H9 (cell line): ENCODE measurements at regions not wholly inside any gene's neighbourhood (a gene's known extent, or its start where the extent isn't known, plus 50 kb on each side); places are given as distances from the start of the nearest gene placed in this dataset.
"Not testable (repeated sequence)": the region's sequence is repeated elsewhere in the genome, so short reads cannot be mapped to it uniquely, and the experiment has no call there.

Source experiments
- DNase-seq: peaks from one replicate; pipeline ENCODE4 v3.0.0-alpha.2; 2017
- H2AFZ ChIP-seq: one replicate; pipeline ENCODE4 v1.6.1; 2013; ENCODE audit warnings: mild to moderate bottlenecking, low read length, control low read depth, moderate library complexity
- H2AK5ac ChIP-seq: 2 replicates; pipeline ENCODE4 v1.6.1; 2013; ENCODE audit warnings: low read length, control low read depth, mixed read lengths; ENCODE audit not compliant: insufficient read length
- H2BK120ac ChIP-seq: one replicate; pipeline ENCODE4 v1.6.1; 2013; ENCODE audit warnings: low read depth, mild to moderate bottlenecking, low read length, control low read depth, inconsistent platforms; ENCODE audit not compliant: poor library complexity, severe bottlenecking
- H2BK12ac ChIP-seq: 2 replicates; pipeline ENCODE4 v1.6.1; 2013; ENCODE audit warnings: low read length, control low read depth, mixed read lengths, low read depth; ENCODE audit not compliant: insufficient read length
- H2BK15ac ChIP-seq: 2 replicates; pipeline ENCODE4 v1.6.1; 2013; ENCODE audit warnings: low read depth, low read length, control low read depth
- H2BK20ac ChIP-seq: one replicate; pipeline ENCODE4 v1.6.1; 2013; ENCODE audit warnings: low read depth, mild to moderate bottlenecking, low read length, control low read depth, inconsistent platforms; ENCODE audit not compliant: poor library complexity, severe bottlenecking
- H2BK5ac ChIP-seq: 2 replicates; pipeline ENCODE4 v1.6.1; 2013; ENCODE audit warnings: low read length, control low read depth, mixed read lengths; ENCODE audit not compliant: insufficient read length
- H3K14ac ChIP-seq: 2 replicates; pipeline ENCODE4 v1.6.1; 2013; ENCODE audit warnings: low read length, control low read depth; ENCODE audit not compliant: insufficient read depth
- H3K18ac ChIP-seq: 2 replicates; pipeline ENCODE4 v1.6.1; 2013; ENCODE audit warnings: low read depth, mild to moderate bottlenecking, mixed read lengths, low read length, control low read depth; ENCODE audit not compliant: insufficient read length
- H3K23ac ChIP-seq: 2 replicates; pipeline ENCODE4 v1.6.1; 2013; ENCODE audit warnings: low read length, control low read depth, mixed read lengths, low read depth; ENCODE audit not compliant: insufficient read length
- H3K23me2 ChIP-seq: 2 replicates; pipeline ENCODE4 v1.6.1; 2013; ENCODE audit warnings: low read depth, mild to moderate bottlenecking, mixed read lengths, low read length, control low read depth; ENCODE audit not compliant: insufficient read length, poor library complexity, severe bottlenecking
- H3K27ac ChIP-seq: 2 replicates; pipeline ENCODE4 v1.5.1; 2013; ENCODE audit warnings: low read length, control low read depth, mixed read lengths, low read depth; ENCODE audit not compliant: insufficient read length
- H3K27me3 ChIP-seq: 2 replicates; pipeline ENCODE4 v1.6.1; 2013; ENCODE audit warnings: low read length, control low read depth, inconsistent platforms; ENCODE audit not compliant: insufficient read depth
- H3K4ac ChIP-seq: 2 replicates; pipeline ENCODE4 v1.6.1; 2013; ENCODE audit warnings: low read depth, mild to moderate bottlenecking, control low read depth, inconsistent platforms, low read length, moderate library complexity
- H3K4me1 ChIP-seq: 2 replicates; pipeline ENCODE4 v1.6.1; 2013; ENCODE audit warnings: low read length, control low read depth, inconsistent platforms; ENCODE audit not compliant: insufficient read depth
- H3K4me2 ChIP-seq: 2 replicates; pipeline ENCODE4 v1.6.1; 2013; ENCODE audit warnings: low read length, control low read depth, mixed read lengths; ENCODE audit not compliant: insufficient read length, insufficient read depth
- H3K56ac ChIP-seq: 2 replicates; pipeline ENCODE4 v1.6.1; 2013; ENCODE audit warnings: low read depth, mild to moderate bottlenecking, mixed read lengths, low read length, control low read depth; ENCODE audit not compliant: insufficient read length
- H3K79me1 ChIP-seq: 2 replicates; pipeline ENCODE4 v1.6.1; 2013; ENCODE audit warnings: low read depth, mild to moderate bottlenecking, moderate library complexity, low read length, control low read depth, inconsistent platforms; ENCODE audit not compliant: insufficient read depth, poor library complexity, severe bottlenecking
- H3K79me2 ChIP-seq: 2 replicates; pipeline ENCODE4 v1.6.1; 2013; ENCODE audit warnings: low read length, control low read depth, inconsistent platforms; ENCODE audit not compliant: insufficient read depth
- H3K9ac ChIP-seq: 2 replicates; pipeline ENCODE4 v1.6.1; 2013; ENCODE audit warnings: low read length, control low read depth, mixed read lengths; ENCODE audit not compliant: insufficient read length; ENCODE audit errors: extremely low read depth
- H3K9me3 ChIP-seq: one replicate; pipeline ENCODE4 v1.6.1; 2013; ENCODE audit warnings: low read depth, low read length, inconsistent platforms; ENCODE audit not compliant: control insufficient read depth
- H3T11ph ChIP-seq: one replicate; pipeline ENCODE4 v1.6.1; 2013; ENCODE audit warnings: mild to moderate bottlenecking, low read length, control low read depth, inconsistent platforms
- H4K20me1 ChIP-seq: one replicate; pipeline ENCODE4 v1.6.1; 2013; ENCODE audit not compliant: control insufficient read depth, insufficient read length, insufficient read depth
- H4K5ac ChIP-seq: 2 replicates; pipeline ENCODE4 v1.6.1; 2013; ENCODE audit warnings: low read depth, mild to moderate bottlenecking, mixed read lengths, low read length, control low read depth; ENCODE audit not compliant: insufficient read length
- H4K8ac ChIP-seq: replicated peaks from 2 replicates; pipeline ENCODE4 v1.6.1; 2013; ENCODE audit warnings: low read length, control low read depth, mixed read lengths, low read depth; ENCODE audit not compliant: insufficient read length
- H4K91ac ChIP-seq: 2 replicates; pipeline ENCODE4 v1.6.1; 2013; ENCODE audit warnings: low read depth, mild to moderate bottlenecking, moderate library complexity, mixed read lengths, low read length, control low read depth; ENCODE audit not compliant: insufficient read length
- H3K27ac Mint-ChIP-seq, 3 experiments: 2 replicates in 2 of 3; 3 replicates in 1 of 3; pipeline ENCODE4 v1.8.0; 2020 to 2021; ENCODE audit warnings: mixed read lengths in 3 of 3, mild to moderate bottlenecking in 1 of 3, moderate library complexity in 1 of 3
- H3K27me3 Mint-ChIP-seq: 2 replicates; pipeline ENCODE4 v1.8.0; 2021; ENCODE audit warnings: low read depth, mild to moderate bottlenecking, moderate library complexity, mixed read lengths
- H3K36me3 Mint-ChIP-seq, 3 experiments: 2 replicates in 2 of 3; 3 replicates in 1 of 3; pipeline ENCODE4 v1.8.0; 2020 to 2021; ENCODE audit warnings: low read depth in 3 of 3, mixed read lengths in 3 of 3; ENCODE audit not compliant: insufficient read depth in 1 of 3
- H3K4me1 Mint-ChIP-seq, 2 experiments: 2 replicates each; pipeline ENCODE4 v1.8.0; 2020; ENCODE audit warnings: mixed read lengths in 2 of 2
- H3K4me3 Mint-ChIP-seq, 2 experiments: 2 replicates in 1 of 2; 3 replicates in 1 of 2; pipeline ENCODE4 v1.8.0; 2020 to 2021; ENCODE audit warnings: mild to moderate bottlenecking in 2 of 2, mixed read lengths in 2 of 2, moderate library complexity in 1 of 2
- H3K9me3 Mint-ChIP-seq, 2 experiments: 2 replicates in 1 of 2; 3 replicates in 1 of 2; pipeline ENCODE4 v1.8.0; 2020; ENCODE audit warnings: mild to moderate bottlenecking in 2 of 2, mixed read lengths in 2 of 2, moderate library complexity in 1 of 2
- WGBS: extraction: QIAGEN DNeasy Blood & Tissue Kit; methylation state at CpG from one replicate; pipeline ENCODE4 v1.1.7; 2013; ENCODE audit warnings: missing lambda C conversion rate, low lambda C conversion rate, mixed read lengths; ENCODE audit not compliant: insufficient read length; ENCODE audit errors: extremely low coverage; 5-methylcytosine and 5-hydroxymethylcytosine counted together

DNA sequence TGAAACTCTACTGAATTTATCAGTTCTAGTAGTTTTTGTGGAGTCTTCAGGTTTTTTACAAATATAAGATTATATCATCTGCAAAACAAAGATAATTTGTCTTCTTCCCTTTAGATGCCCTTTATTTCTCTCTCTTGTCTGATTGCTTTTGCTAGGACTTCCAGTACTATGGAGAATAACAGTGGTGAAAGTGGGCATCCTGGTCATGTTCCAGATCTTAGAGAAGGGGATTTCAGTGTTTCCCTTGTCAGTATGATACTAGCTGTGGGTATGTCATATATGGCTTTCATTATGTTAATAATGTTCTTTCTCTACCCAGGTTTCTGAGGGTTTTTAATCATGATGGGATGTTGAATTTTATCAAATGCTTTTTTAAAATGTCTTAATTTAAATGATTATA, 158.1 kb upstream of the TPTE start:
- H3K9ac ChIP-seq, H3K4me3 Mint-ChIP-seq, H3K79me1 ChIP-seq, H4K91ac ChIP-seq, H2BK12ac ChIP-seq, H3K4me1 ChIP-seq, H3K27ac ChIP-seq, H3K23me2 ChIP-seq, H3K27me3 Mint-ChIP-seq, H2AFZ ChIP-seq, H3K4ac ChIP-seq, H2BK5ac ChIP-seq, H3T11ph ChIP-seq, H2BK20ac ChIP-seq, DNase-seq, H3K4me2 ChIP-seq, H3K56ac ChIP-seq, H4K20me1 ChIP-seq, H3K27me3 ChIP-seq, H4K8ac ChIP-seq, H3K79me2 ChIP-seq, H3K23ac ChIP-seq, H3K4me1 Mint-ChIP-seq, H2AK5ac ChIP-seq, H4K5ac ChIP-seq, H3K27ac Mint-ChIP-seq, H2BK15ac ChIP-seq, H3K18ac ChIP-seq, H2BK120ac ChIP-seq, H3K14ac ChIP-seq: not testable (repeated sequence)
- H3K9me3 Mint-ChIP-seq = peaks cover 49% of the 10 kb centered on the region in 2 experiments
- peaks cover 16 to 34% (median 24%) of the 10 kb centered on the region in 3 experiments for H3K36me3 Mint-ChIP-seq
- H3K9me3 ChIP-seq = peaks cover 51% of the 10 kb centered on the region

GRCh38 chr21:10366210-10366609, 155.2 kb upstream of the TPTE start:
- H3T11ph ChIP-seq, H2AK5ac ChIP-seq, H3K23ac ChIP-seq, DNase-seq, H4K8ac ChIP-seq, H3K23me2 ChIP-seq, H3K4me1 ChIP-seq, H3K27ac ChIP-seq, H2BK15ac ChIP-seq, H3K4me3 Mint-ChIP-seq, H3K14ac ChIP-seq, H3K56ac ChIP-seq, H3K27me3 Mint-ChIP-seq, H2BK5ac ChIP-seq, H3K27ac Mint-ChIP-seq, H3K79me1 ChIP-seq, H4K91ac ChIP-seq, H3K9ac ChIP-seq, H2BK120ac ChIP-seq, H4K20me1 ChIP-seq, H3K18ac ChIP-seq, H2BK12ac ChIP-seq, H3K4me1 Mint-ChIP-seq, H2AFZ ChIP-seq, H2BK20ac ChIP-seq, H3K4ac ChIP-seq, H3K79me2 ChIP-seq, H3K4me2 ChIP-seq, H4K5ac ChIP-seq, H3K27me3 ChIP-seq: not testable (repeated sequence)
- Mint-ChIP-seq H3K9me3 (peaks cover 29 to 32% of the 10 kb centered on the region in 2 experiments), H3K36me3 (peaks cover 7 to 19% (median 12%) of the 10 kb centered on the region in 3 experiments; a peak in 6 of 7 replicates)
- WGBS = no CpG with 5 or more reads among the region's 11 CpGs
- H3K9me3 ChIP-seq = peaks cover 30% of the 10 kb centered on the region
